CD4-positive, alpha-beta T cell (primary cell): ENCODE measurements at regions not wholly inside any gene's neighbourhood (a gene's known extent, or its start where the extent isn't known, plus 50 kb on each side); places are given as distances from the start of the nearest gene placed in this dataset.
A peak's percentile ranks its signal among the peaks of the same experiment; 100 is the strongest.

Source experiments
- ATAC-seq: fragments of 200-7000 bp; cut with Tn5 transposase; one replicate; pipeline ENCODE4 v1.10.0; 2022; ENCODE audit warnings: mild to moderate bottlenecking; ENCODE audit not compliant: poor library complexity
- CTCF ChIA-PET: fragments of 350-600 bp; sonication (Branson Sonifier 250); formaldehyde crosslinking; loops from one replicate; lab custom pipeline; 2021; ENCODE audit warnings: antibody characterized with exemption, inconsistent platforms; lab: Charles Lee
- POLR2A ChIA-PET: fragments of 350-600 bp; sonication (Branson Sonifier 250); formaldehyde crosslinking; loops from one replicate; lab custom pipeline; 2021; ENCODE audit warnings: antibody characterized with exemption, inconsistent platforms; lab: Charles Lee
- DNase-seq, 14 experiments: peaks; one replicate each; pipeline ENCODE4 v3.0.0-alpha.2; 2013 to 2020; ENCODE audit warnings: mixed read lengths in 2 of 14
- H3K27ac ChIP-seq, 2 donors: one replicate each; pipeline versions ENCODE4 v1.5.1 to v1.7.0; 2013; ENCODE audit warnings: low read length in 2 of 2, low read depth in 1 of 2, mild to moderate bottlenecking in 1 of 2
- H3K27me3 ChIP-seq, 2 experiments: 1 replicate in 1 of 2; 2 replicates in 1 of 2; pipeline versions ENCODE4 v1.6.1 to v1.7.0; 2013; ENCODE audit warnings: low read length in 2 of 2, control low read depth in 1 of 2, mild to moderate bottlenecking in 1 of 2, moderate library complexity in 1 of 2; ENCODE audit not compliant: insufficient read depth in 2 of 2, control insufficient read depth in 1 of 2
- H3K36me3 ChIP-seq: one replicate; pipeline ENCODE4 v1.6.1; 2013; ENCODE audit warnings: low read length, control low read depth; ENCODE audit not compliant: insufficient read depth
- H3K4me1 ChIP-seq: one replicate; pipeline ENCODE4 v1.6.1; 2013; ENCODE audit warnings: low read length, control low read depth; ENCODE audit not compliant: insufficient read depth
- H3K4me3 ChIP-seq: one replicate; pipeline ENCODE4 v1.5.1; 2013; ENCODE audit warnings: mild to moderate bottlenecking, low read length, moderate library complexity
- H3K9me3 ChIP-seq, 2 experiments: 1 replicate in 1 of 2; 2 replicates in 1 of 2; pipeline versions ENCODE4 v1.6.1 to v1.7.0; 2013; ENCODE audit warnings: low read length in 2 of 2, mild to moderate bottlenecking in 2 of 2, control low read depth in 1 of 2, moderate library complexity in 1 of 2; ENCODE audit not compliant: control insufficient read depth in 1 of 2, insufficient read depth in 1 of 2
- H3K27ac Mint-ChIP-seq: one replicate; pipeline ENCODE4 v1.8.0; 2020; ENCODE audit warnings: mixed read lengths
- H3K27me3 Mint-ChIP-seq: one replicate; pipeline ENCODE4 v1.8.0; 2021; ENCODE audit warnings: mixed read lengths
- H3K36me3 Mint-ChIP-seq: one replicate; pipeline ENCODE4 v1.8.0; 2021; ENCODE audit warnings: low read depth, mixed read lengths
- H3K4me1 Mint-ChIP-seq: one replicate; pipeline ENCODE4 v1.8.0; 2021; ENCODE audit warnings: low read depth, mixed read lengths
- H3K4me3 Mint-ChIP-seq: one replicate; pipeline ENCODE4 v1.8.0; 2020; ENCODE audit warnings: mild to moderate bottlenecking, mixed read lengths
- H3K9me3 Mint-ChIP-seq: one replicate; pipeline ENCODE4 v1.8.0; 2020; ENCODE audit warnings: mixed read lengths
- intact Hi-C, 2 experiments: fragments of 100-400 bp; cut with DNase I in 1 of 2; cut with micrococcal nuclease in 1 of 2; formaldehyde crosslinking; loops; one replicate each; pipeline versions ENCODE4 v1.15.1 to v1.9.0; 2023 to 2025; cut with DNase I, micrococcal nuclease
- TF ChIP-seq, protein P1 (sequence below): fragments of 200-600 bp; IDR thresholded peaks from one replicate; pipeline ENCODE4 v1.8.0; 2022; ENCODE audit warnings: antibody characterized with exemption, mild to moderate bottlenecking

DNA sequence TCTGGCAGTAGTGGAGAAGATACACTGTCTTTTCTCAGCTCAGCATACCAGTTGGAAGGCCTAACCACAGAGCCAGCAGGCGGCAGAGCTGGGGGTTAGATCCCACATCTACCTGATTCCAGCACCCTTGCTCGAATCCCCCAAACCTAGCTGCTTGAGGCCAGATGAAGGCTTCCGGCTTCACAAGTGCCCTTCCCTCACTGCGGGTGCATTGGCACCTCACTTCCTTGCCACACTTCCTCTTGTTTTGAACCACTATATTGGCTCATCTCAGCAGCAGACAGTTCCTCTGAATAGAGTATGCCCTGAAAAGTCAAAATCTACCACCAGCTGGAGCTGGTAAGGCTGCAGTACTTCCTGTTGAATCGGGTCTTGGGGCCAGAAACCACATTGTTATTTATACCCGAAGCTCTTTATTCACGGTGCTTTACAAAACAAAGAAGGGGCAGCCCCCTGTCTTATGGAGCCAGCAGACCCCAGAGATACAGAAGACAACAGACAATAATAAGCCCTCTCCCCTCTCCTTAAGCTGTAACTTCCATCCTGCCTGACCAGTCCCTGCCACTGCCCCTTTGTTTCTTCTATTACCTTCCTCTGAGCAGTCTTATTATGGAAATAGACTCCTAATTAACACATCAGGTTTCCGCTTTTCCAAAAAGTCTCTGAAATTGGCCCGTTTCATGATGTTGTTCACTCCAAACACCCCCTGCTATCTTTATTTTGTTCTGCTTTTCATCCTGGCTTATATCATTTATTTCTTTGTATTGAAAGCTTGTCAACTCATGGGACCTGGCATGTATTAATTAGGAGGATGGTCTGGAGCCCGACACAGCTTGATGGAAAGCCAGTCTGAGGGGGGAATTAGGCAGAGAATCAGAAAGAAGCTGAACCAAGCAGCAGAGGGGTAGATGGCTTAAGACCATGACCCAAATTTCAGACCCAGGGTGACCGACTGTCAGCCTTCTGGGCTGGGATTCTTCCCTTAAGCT lies 233.5 kb downstream of the EFCAB11 start:
- peak; percentile 57 to 93 (median 72) for DNase-seq
- Histone ChIP-seq H3K36me3 (no peaks in the 10 kb centered on the region), H3K4me1 (peaks cover 89% of the 10 kb centered on the region), H3K9me3 (no peaks in the 10 kb centered on the region), H3K27ac (peak overlapping the region; percentile 85 to 88), H3K27me3 (no peaks in the 10 kb centered on the region), H3K4me3 (peak overlapping the region; percentile 0)
- H3K4me3 Mint-ChIP-seq = peak overlapping the region; percentile 65
- H3K27me3 Mint-ChIP-seq = no peaks in the 10 kb centered on the region
- ChIA-PET CTCF (interaction anchor here (0.5 to 2.3 kb wide), 21 partner anchors 9 to 356 kb away, joined by 3 to 18 read pairs (median 3); no protein-coding TSS in a partner anchor), POLR2A (interaction anchor here (0.6 to 3.9 kb wide), 45 partner anchors 10 to 1728 kb away, joined by 3 to 71 read pairs (median 5); partner anchors contain the start of gene GALC)
- TF ChIP-seq, protein P1, sequence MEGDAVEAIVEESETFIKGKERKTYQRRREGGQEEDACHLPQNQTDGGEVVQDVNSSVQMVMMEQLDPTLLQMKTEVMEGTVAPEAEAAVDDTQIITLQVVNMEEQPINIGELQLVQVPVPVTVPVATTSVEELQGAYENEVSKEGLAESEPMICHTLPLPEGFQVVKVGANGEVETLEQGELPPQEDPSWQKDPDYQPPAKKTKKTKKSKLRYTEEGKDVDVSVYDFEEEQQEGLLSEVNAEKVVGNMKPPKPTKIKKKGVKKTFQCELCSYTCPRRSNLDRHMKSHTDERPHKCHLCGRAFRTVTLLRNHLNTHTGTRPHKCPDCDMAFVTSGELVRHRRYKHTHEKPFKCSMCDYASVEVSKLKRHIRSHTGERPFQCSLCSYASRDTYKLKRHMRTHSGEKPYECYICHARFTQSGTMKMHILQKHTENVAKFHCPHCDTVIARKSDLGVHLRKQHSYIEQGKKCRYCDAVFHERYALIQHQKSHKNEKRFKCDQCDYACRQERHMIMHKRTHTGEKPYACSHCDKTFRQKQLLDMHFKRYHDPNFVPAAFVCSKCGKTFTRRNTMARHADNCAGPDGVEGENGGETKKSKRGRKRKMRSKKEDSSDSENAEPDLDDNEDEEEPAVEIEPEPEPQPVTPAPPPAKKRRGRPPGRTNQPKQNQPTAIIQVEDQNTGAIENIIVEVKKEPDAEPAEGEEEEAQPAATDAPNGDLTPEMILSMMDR = no peak
- H3K9me3 Mint-ChIP-seq = peaks cover 3% of the 10 kb centered on the region
- intact Hi-C loops = loop anchor here (1.0 to 5.0 kb wide), 7 partner anchors 19 to 305 kb away; no protein-coding TSS in a partner anchor
- ATAC-seq = peak; percentile 93
- H3K36me3 Mint-ChIP-seq = peaks cover 6% of the 10 kb centered on the region
- peak overlapping the region; percentile 95 for H3K27ac Mint-ChIP-seq
- peaks cover 85% of the 10 kb centered on the region for H3K4me1 Mint-ChIP-seq

DNA sequence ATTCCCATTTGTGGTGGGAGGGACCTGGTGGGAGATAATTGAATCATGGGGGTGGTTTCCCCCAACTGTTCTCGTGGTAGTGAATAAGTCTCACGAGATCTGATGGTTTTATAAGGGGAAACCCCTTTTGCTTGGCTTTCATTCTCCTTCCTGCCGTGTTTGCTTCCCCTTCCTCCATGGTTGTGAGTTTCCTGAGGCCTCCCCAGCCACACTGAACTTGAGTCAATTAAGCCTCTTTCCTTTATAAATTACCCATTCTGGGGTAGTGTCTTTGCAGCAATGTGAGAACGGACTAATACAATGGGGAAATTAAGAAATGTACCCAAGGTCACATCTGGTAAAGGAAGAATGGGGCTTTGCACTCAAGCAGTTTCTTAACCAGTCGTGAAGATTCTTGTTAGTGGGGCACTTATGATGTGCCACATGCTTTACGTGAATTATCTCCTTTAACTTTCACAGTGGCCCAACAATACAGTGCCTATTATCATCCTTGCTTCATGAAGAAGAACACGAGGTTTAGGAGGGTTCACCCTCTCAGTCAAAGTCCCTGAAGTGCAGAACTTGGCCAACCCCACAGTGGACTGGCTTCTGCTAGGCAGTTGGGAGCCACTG lies 234.3 kb downstream of the EFCAB11 start:
- peak overlapping the region; percentile 95 for H3K27ac Mint-ChIP-seq
- no peaks in the 10 kb centered on the region for H3K9me3 ChIP-seq
- H3K27me3 Mint-ChIP-seq = no peaks in the 10 kb centered on the region
- intact Hi-C loops = loop anchor here (1.0 to 5.0 kb wide), 6 partner anchors 18 to 304 kb away; no protein-coding TSS in a partner anchor
- H3K4me1 ChIP-seq = peaks cover 85% of the 10 kb centered on the region
- H3K27me3 ChIP-seq = no peaks in the 10 kb centered on the region
- H3K9me3 Mint-ChIP-seq = peaks cover 3% of the 10 kb centered on the region
- H3K4me3 Mint-ChIP-seq = peak overlapping the region; percentile 65
- POLR2A ChIA-PET = interaction anchor here (0.6 to 3.9 kb wide), 42 partner anchors 11 to 1107 kb away, joined by 3 to 71 read pairs (median 5); no protein-coding TSS in a partner anchor
- peak; percentile 18 for ATAC-seq
- peaks cover 6% of the 10 kb centered on the region for H3K36me3 Mint-ChIP-seq
- no peak overlapping the region for H3K4me3 ChIP-seq
- TF ChIP-seq, protein P1 = no peak
- peaks cover 85% of the 10 kb centered on the region for H3K4me1 Mint-ChIP-seq
- CTCF ChIA-PET = interaction anchor here (0.5 to 2.3 kb wide), 19 partner anchors 9 to 306 kb away, joined by 3 to 18 read pairs (median 3); no protein-coding TSS in a partner anchor
- peak in 5 of 14 experiments; percentile 18 to 76 (median 66) for DNase-seq
- peak overlapping the region; percentile 85 to 88 for H3K27ac ChIP-seq
- H3K36me3 ChIP-seq = no peaks in the 10 kb centered on the region
